K562 (cell line): ENCODE measurements at regions not wholly inside any gene's neighbourhood (a gene's known extent, or its start where the extent isn't known, plus 50 kb on each side); places are given as distances from the start of the nearest gene placed in this dataset.

Source experiments
- ATAC-seq: fragments of 200-7000 bp; cut with Tn5 transposase; 3 replicates; pipeline ENCODE4 v1.9.1; 2020; ENCODE audit warnings: moderate library complexity
- BruUV-seq: library from RNA; stranded (reverse); fragments of 400-500 nt; replicated peaks from 2 replicates; lab custom pipeline; 2021; lab: Mats Ljungman, UMichigan
- CTCF ChIA-PET: fragments of 300-600 bp; formaldehyde crosslinking; extraction: SDS; loops from one replicate; lab custom pipeline; 2021; ENCODE audit warnings: low intra/inter-chr PET ratio; lab: Yijun Ruan, JAX
- POLR2A ChIA-PET: fragments of 300-600, 350-650 bp; sonication (Branson Sonifier 250); formaldehyde crosslinking; extraction: SDS; loops from one replicate; lab custom pipeline; 2021; ENCODE audit warnings: antibody characterized with exemption, inconsistent platforms; lab: Yijun Ruan, JAX
- DNase-seq, 4 experiments: peaks; one replicate each; pipeline versions ENCODE4 v3.0.0 to v3.0.0-alpha.2; 2011 to 2018; ENCODE audit warnings: low spot score in 3 of 4, mixed read lengths in 3 of 4; ENCODE audit errors: extremely low read depth in 1 of 4
- FAIRE-seq: peaks from 2 replicates; lab custom pipeline; 2011; peaks lifted over from hg19 to GRCh38; lab: Jason Lieb, UNC
- H2AFZ ChIP-seq: 2 replicates; pipeline ENCODE4 v1.6.0; 2011; ENCODE audit warnings: low read depth, low read length, control low read depth, inconsistent platforms
- H3K27ac ChIP-seq: fragments of 200-600 bp; 3 replicates; pipeline ENCODE4 v1.8.0; 2011; ENCODE audit warnings: low read depth, mild to moderate bottlenecking, control low read depth, inconsistent platforms, low read length, moderate library complexity, mixed read lengths; ENCODE audit errors: extremely low read depth
- H3K27me3 ChIP-seq, 2 experiments: fragments of 300-600 bp in 1 of 2; 2 replicates in 1 of 2; 3 replicates in 1 of 2; pipeline versions ENCODE4 v1.6.0 to v1.8.0; 2011; ENCODE audit warnings: inconsistent platforms in 2 of 2, low read length in 2 of 2, mild to moderate bottlenecking in 1 of 2, mixed read lengths in 1 of 2, moderate library complexity in 1 of 2; ENCODE audit not compliant: control insufficient read depth in 2 of 2, insufficient read depth in 2 of 2
- H3K36me3 ChIP-seq: fragments of 300-600 bp; 3 replicates; pipeline ENCODE4 v1.8.0; 2011; ENCODE audit warnings: mild to moderate bottlenecking, low read length, inconsistent platforms; ENCODE audit not compliant: control insufficient read depth, insufficient read depth
- H3K4me1 ChIP-seq, 2 experiments: fragments of 200-600 bp in 1 of 2; replicated peaks in 1 of 2; 2 replicates in 1 of 2; 3 replicates in 1 of 2; pipeline versions ENCODE4 v1.5.1 to v1.8.0; 2011; ENCODE audit warnings: inconsistent platforms in 2 of 2, low read length in 2 of 2, mild to moderate bottlenecking in 1 of 2, mixed read lengths in 1 of 2, moderate library complexity in 1 of 2; ENCODE audit not compliant: control insufficient read depth in 2 of 2, insufficient read depth in 2 of 2
- H3K4me2 ChIP-seq: 2 replicates; pipeline ENCODE4 v1.6.1; 2011; ENCODE audit warnings: low read length, control low read depth, inconsistent platforms, mixed read lengths; ENCODE audit not compliant: insufficient read depth
- H3K4me3 ChIP-seq: fragments of 200-600 bp; sonication (generic), shearing (Covaris generic); 2 replicates; pipeline ENCODE4 v1.5.1; 2016; ENCODE audit warnings: control low read depth, inconsistent platforms
- H3K79me2 ChIP-seq: fragments of 200-600 bp; 3 replicates; pipeline ENCODE4 v1.8.0; 2011; ENCODE audit warnings: low read length, inconsistent platforms; ENCODE audit not compliant: control insufficient read depth, insufficient read depth
- H3K9ac ChIP-seq, 2 experiments: 2 replicates each; pipeline versions ENCODE4 v1.6.0 to v1.6.1; 2011; ENCODE audit warnings: low read depth in 2 of 2, low read length in 2 of 2, control low read depth in 1 of 2, inconsistent platforms in 1 of 2, mild to moderate bottlenecking in 1 of 2, mixed read lengths in 1 of 2; ENCODE audit not compliant: insufficient read depth in 1 of 2
- H3K9me1 ChIP-seq: one replicate; pipeline ENCODE4 v1.6.0; 2011; ENCODE audit warnings: inconsistent platforms, mild to moderate bottlenecking, low read length, moderate library complexity; ENCODE audit not compliant: control insufficient read depth, insufficient read depth
- H3K9me3 ChIP-seq: replicated peaks from 2 replicates; pipeline ENCODE4 v1.5.1; 2011; ENCODE audit warnings: low read depth, low read length, inconsistent platforms; ENCODE audit not compliant: control insufficient read depth, insufficient read depth
- H4K20me1 ChIP-seq: replicated peaks from 2 replicates; pipeline ENCODE4 v1.6.1; 2011; ENCODE audit warnings: low read length, inconsistent platforms, mixed read lengths; ENCODE audit not compliant: control insufficient read depth, insufficient read depth
- ARNT ChIP-seq, 2 experiments: fragments of 450-650 bp; IDR thresholded peaks; 2 replicates each; pipeline ENCODE4 v1.6.1; 2016; ENCODE audit warnings: mild to moderate bottlenecking in 1 of 2
- BMI1 ChIP-seq: fragments of 150-350 bp; IDR thresholded peaks from 2 replicates; pipeline ENCODE4 v1.6.1; 2014; ENCODE audit warnings: low read length
- CAMTA2 ChIP-seq: fragments of 250-450 bp; sonication (Bioruptor Pico); conservative IDR thresholded peaks from 2 replicates; pipeline ENCODE4 v1.5.1; 2022
- KDM4B ChIP-seq, 2 experiments: fragments of 450-650 bp in 1 of 2; sonication (generic) in 1 of 2; IDR thresholded peaks; 2 replicates each; pipeline ENCODE4 v1.6.1; 2016 to 2017; ENCODE audit warnings: borderline replicate concordance in 2 of 2, antibody characterized with exemption in 1 of 2, low read depth in 1 of 2, mild to moderate bottlenecking in 1 of 2
- NFRKB ChIP-seq: fragments of 450-650 bp; IDR thresholded peaks from 2 replicates; pipeline ENCODE4 v1.6.1; 2016; ENCODE audit warnings: low read depth
- PHF8 ChIP-seq: fragments of 200-600 bp; sonication (generic); IDR thresholded peaks from 2 replicates; pipeline ENCODE4 v1.6.1; 2012; ENCODE audit warnings: mixed run types, mild to moderate bottlenecking, inconsistent platforms, low read length, moderate library complexity, borderline replicate concordance
- SAP30 ChIP-seq: fragments of 200-600 bp; sonication (generic); IDR thresholded peaks from 2 replicates; pipeline ENCODE4 v1.6.1; 2012; ENCODE audit warnings: borderline replicate concordance, low read depth, mild to moderate bottlenecking, moderate library complexity, low read length, control low read depth, inconsistent platforms; ENCODE audit not compliant: insufficient read depth, poor library complexity, severe bottlenecking
- SPI1 ChIP-seq: IDR thresholded peaks from 2 replicates; pipeline ENCODE4 v1.6.1; 2011; ENCODE audit warnings: low read depth, low read length, control low read depth, borderline replicate concordance
- SRF ChIP-seq, 2 experiments: fragments of 250-450, 450-650 bp in 1 of 2; sonication (Bioruptor Pico) in 1 of 2; sonication (generic) in 1 of 2; formaldehyde crosslinking; IDR thresholded peaks; 2 replicates each; pipeline versions ENCODE4 v1.5.0 to v1.5.1; 2020 to 2022; ENCODE audit warnings: mild to moderate bottlenecking in 1 of 2, missing genetic modification reagents in 1 of 2
- SRSF7 ChIP-seq: fragments of 200-400 bp; formaldehyde crosslinking; optimal IDR thresholded peaks from 2 replicates; pipeline ENCODE3; 2017; ENCODE audit warnings: mild to moderate bottlenecking, low read depth, low read length
- SRSF9 ChIP-seq: fragments of 200-400 bp; formaldehyde crosslinking; IDR thresholded peaks from 2 replicates; pipeline ENCODE4 v1.6.1; 2017; ENCODE audit warnings: low read depth, low read length, borderline replicate concordance
- ZBTB7A ChIP-seq: IDR thresholded peaks from 2 replicates; pipeline ENCODE4 v1.6.1; 2011; ENCODE audit warnings: low read depth, mild to moderate bottlenecking, low read length, moderate library complexity, borderline replicate concordance; ENCODE audit not compliant: control insufficient read depth
- ZNF140 ChIP-seq: fragments of 250-450 bp; sonication (Bioruptor Pico); IDR thresholded peaks from 2 replicates; pipeline ENCODE4 v1.8.0; 2021; ENCODE audit warnings: moderate library complexity, mild to moderate bottlenecking, inconsistent platforms
- WGBS: fragments of 100-300 bp; shearing (Covaris generic); methylation state at CpG from one replicate; pipeline ENCODE4 v1.1.6; 2016; ENCODE audit warnings: low coverage, mixed read lengths; ENCODE audit not compliant: insufficient coverage; ENCODE audit errors: missing lambda C conversion rate; 5-methylcytosine and 5-hydroxymethylcytosine counted together
- in situ Hi-C: fragments of 300-500 bp; cut with MboI; formaldehyde crosslinking; loops from 4 replicates; pipeline ENCODE4 v1.15.0; 2018; ENCODE audit warnings: inconsistent platforms, mixed read lengths
- intact Hi-C: fragments of 100-400 bp; cut with micrococcal nuclease; formaldehyde crosslinking; loops from 2 replicates; pipeline ENCODE4 v1.14.2; 2022
- TF ChIP-seq, protein P1 (sequence below): sonication (generic); formaldehyde crosslinking; IDR thresholded peaks from 2 replicates; pipeline ENCODE4 v1.8.1; 2023; ENCODE audit warnings: mild to moderate bottlenecking, missing genetic modification reagents, moderate library complexity
- TF ChIP-seq, protein P2 (sequence below): fragments of 250-450 bp; sonication (Bioruptor Pico); IDR thresholded peaks from 2 replicates; pipeline ENCODE4 v1.8.0; 2022; ENCODE audit warnings: moderate library complexity, mild to moderate bottlenecking, inconsistent platforms
- TF ChIP-seq, protein P3 (sequence below): fragments of 250-450 bp; sonication (Bioruptor Pico); IDR thresholded peaks from 2 replicates; pipeline ENCODE4 v1.9.0; 2021; ENCODE audit warnings: mild to moderate bottlenecking

DNA sequence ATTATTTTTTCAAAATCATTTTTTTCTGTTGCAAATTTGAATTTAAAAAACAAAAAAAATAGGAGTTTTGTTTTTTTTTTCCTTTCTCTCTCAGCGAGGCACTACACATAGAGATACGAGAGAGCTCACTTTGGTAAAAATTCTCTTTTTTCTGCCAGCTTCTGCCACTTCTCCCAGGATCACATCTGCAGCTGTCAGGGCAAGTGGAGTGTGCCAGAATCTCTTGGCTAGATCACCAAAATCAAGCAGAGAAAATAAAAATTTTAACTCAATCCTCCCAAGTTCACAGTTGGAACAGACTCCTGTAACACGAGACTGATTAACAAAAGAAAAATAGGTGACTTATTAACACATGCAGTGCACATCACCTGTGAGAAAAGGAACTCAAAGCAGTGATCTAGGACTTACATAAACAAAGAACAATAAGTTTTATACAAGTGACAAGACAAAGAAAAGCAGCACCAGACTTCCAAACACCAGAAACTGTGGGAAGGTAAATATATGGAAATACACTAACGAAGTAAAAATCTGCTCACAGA, 213.2 kb upstream of the ZFP42 start:
- Histone ChIP-seq H3K4me1 (no peaks in the 10 kb centered on the region), H3K9me3 (no peaks in the 10 kb centered on the region), H3K36me3 (no peaks in the 10 kb centered on the region)
- DNase-seq = no peak
- ChIA-PET CTCF (no interaction called here), POLR2A (no interaction called here)
- in situ Hi-C loops = no loop called here
- TF ChIP-seq PHF8 = no peak
- TF ChIP-seq ARNT (IDR thresholded peaks at IDR 0.05) = no peak
- no peak for TF ChIP-seq ZBTB7A
- TF ChIP-seq, all 486 proteins: peak for 0
- Histone ChIP-seq H3K9ac (no peak overlapping the region), H3K4me2 (no peak overlapping the region), H3K79me2 (no peaks in the 10 kb centered on the region), H2AFZ (no peak overlapping the region), H3K4me3 (no peak overlapping the region), H4K20me1 (no peaks in the 10 kb centered on the region), H3K27ac (no peak overlapping the region), H3K27me3 (no peaks in the 10 kb centered on the region), H3K9me1 (no peaks in the 10 kb centered on the region)
- intact Hi-C loops = no loop called here
- 3% methylated on average over 4 of the region's 4 CpGs for WGBS
- BruUV-seq = no TSS peak
- ATAC-seq = no peak
- FAIRE-seq = no peak

GRCh38 chr4:187786190-187786589, 209.4 kb upstream of the ZFP42 start:
- in situ Hi-C loops = no loop called here
- Histone ChIP-seq H4K20me1 (no peaks in the 10 kb centered on the region), H3K4me2 (no peak overlapping the region), H3K9me3 (no peaks in the 10 kb centered on the region), H3K9me1 (no peaks in the 10 kb centered on the region), H3K79me2 (no peaks in the 10 kb centered on the region), H3K9ac (no peak overlapping the region), H2AFZ (no peak overlapping the region), H3K27ac (no peak overlapping the region), H3K36me3 (no peaks in the 10 kb centered on the region), H3K4me1 (no peaks in the 10 kb centered on the region), H3K4me3 (no peak overlapping the region), H3K27me3 (no peaks in the 10 kb centered on the region)
- ChIA-PET CTCF (no interaction called here), POLR2A (no interaction called here)
- no peak for ATAC-seq
- FAIRE-seq = no peak
- no peak for DNase-seq
- intact Hi-C loops = no loop called here
- BruUV-seq = no TSS peak
- TF ChIP-seq, protein P1, sequence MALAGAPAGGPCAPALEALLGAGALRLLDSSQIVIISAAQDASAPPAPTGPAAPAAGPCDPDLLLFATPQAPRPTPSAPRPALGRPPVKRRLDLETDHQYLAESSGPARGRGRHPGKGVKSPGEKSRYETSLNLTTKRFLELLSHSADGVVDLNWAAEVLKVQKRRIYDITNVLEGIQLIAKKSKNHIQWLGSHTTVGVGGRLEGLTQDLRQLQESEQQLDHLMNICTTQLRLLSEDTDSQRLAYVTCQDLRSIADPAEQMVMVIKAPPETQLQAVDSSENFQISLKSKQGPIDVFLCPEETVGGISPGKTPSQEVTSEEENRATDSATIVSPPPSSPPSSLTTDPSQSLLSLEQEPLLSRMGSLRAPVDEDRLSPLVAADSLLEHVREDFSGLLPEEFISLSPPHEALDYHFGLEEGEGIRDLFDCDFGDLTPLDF (CRISPR knock-in tag) = no peak
- TF ChIP-seq, protein P2, sequence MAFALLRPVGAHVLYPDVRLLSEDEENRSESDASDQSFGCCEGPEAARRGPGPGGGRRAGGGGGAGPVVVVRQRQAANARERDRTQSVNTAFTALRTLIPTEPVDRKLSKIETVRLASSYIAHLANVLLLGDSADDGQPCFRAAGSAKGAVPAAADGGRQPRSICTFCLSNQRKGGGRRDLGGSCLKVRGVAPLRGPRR = no peak
- TF ChIP-seq CAMTA2 (CRISPR knock-in tag) (no peak), SRSF7 (no peak), SPI1 (no peak), SRSF9 (no peak), NFRKB (no peak), SRF (CRISPR knock-in tag; IDR thresholded peaks at IDR 0.05) (no peak), SAP30 (no peak), ZNF140 (no peak), BMI1 (no peak), KDM4B (IDR thresholded peaks at IDR 0.05; ENCODE audit: borderline replicate concordance in 2 of 2, low read depth in 1 of 2) (no peak)
- TF ChIP-seq, protein P3, sequence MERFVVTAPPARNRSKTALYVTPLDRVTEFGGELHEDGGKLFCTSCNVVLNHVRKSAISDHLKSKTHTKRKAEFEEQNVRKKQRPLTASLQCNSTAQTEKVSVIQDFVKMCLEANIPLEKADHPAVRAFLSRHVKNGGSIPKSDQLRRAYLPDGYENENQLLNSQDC (CRISPR knock-in tag) = no peak
